ENCODE measurements at regions not wholly inside any gene's neighbourhood (a gene's known extent, or its start where the extent isn't known, plus 50 kb on each side); places are given as distances from the start of the nearest gene placed in this dataset.

DNA sequence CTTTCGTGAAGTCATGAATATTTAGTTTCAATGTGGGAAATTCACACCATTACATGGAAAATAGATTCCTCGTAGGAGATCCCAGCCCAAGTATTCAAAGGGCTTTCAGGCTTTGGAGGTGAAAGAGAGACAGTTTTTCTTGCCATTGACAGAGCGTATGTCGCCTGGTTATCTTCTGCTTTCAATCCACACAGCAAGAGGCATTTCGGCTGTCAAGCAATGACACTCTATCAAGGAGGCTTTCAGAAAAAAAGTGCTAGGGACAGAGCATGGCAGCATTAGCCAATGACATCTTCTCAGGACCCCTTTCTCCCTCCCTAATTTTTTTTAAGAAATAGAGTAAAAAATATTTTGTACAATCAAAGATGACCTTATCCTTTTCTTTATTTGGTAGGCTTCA is 492.8 kb downstream of the TMEM182 start:
- Histone ChIP-seq H3K4me2 (ENCODE audit: insufficient read depth, low read length, poor library complexity, severe bottlenecking) (no peak overlapping the region), H3K27me3 (ENCODE audit: control insufficient read depth in 3 of 3, insufficient read depth in 3 of 3, low read depth in 1 of 3, low read length in 3 of 3) (no peaks in the 10 kb centered on the region), H2BK15ac (ENCODE audit: low read length) (no peak overlapping the region), H3K27ac (replicated peaks; ENCODE audit: low read length) (no peak overlapping the region), H3K4me1 (ENCODE audit: control insufficient read depth in 2 of 2, insufficient read depth in 1 of 2, low read depth in 1 of 2, low read length in 2 of 2) (peaks cover 3 to 8% of the 10 kb centered on the region in 2 donors), H3K79me1 (ENCODE audit: low read depth, low read length) (no peaks in the 10 kb centered on the region), H3K14ac (ENCODE audit: low read length) (no peak overlapping the region), H3K36me3 (replicated peaks in 1 of 2; ENCODE audit: control insufficient read depth in 2 of 2, insufficient read depth in 2 of 2, low read length in 2 of 2) (no peaks in the 10 kb centered on the region), H3K23ac (ENCODE audit: low read depth, low read length, poor library complexity) (no peak overlapping the region), H2AK5ac (ENCODE audit: low read depth, low read length) (no peak overlapping the region), H3K9me3 (replicated peaks in 1 of 2; ENCODE audit: control insufficient read depth in 2 of 2, insufficient read depth in 1 of 2, low read depth in 1 of 2, low read length in 2 of 2) (peaks cover 0 to 4% of the 10 kb centered on the region in 2 donors), H2BK120ac (ENCODE audit: low read depth, low read length) (no peak overlapping the region), H2BK12ac (ENCODE audit: low read length) (no peak overlapping the region), H3K4ac (ENCODE audit: low read length) (no peak overlapping the region), H3K18ac (ENCODE audit: low read length) (no peak overlapping the region), H3K4me3 (ENCODE audit: low read length in 2 of 2) (no peak overlapping the region), H2AFZ (ENCODE audit: low read length) (no peak overlapping the region), H2BK5ac (ENCODE audit: low read length) (no peak overlapping the region), H4K8ac (ENCODE audit: low read depth, low read length) (no peak overlapping the region), H4K91ac (ENCODE audit: low read depth, low read length, poor library complexity) (no peak overlapping the region), H3K9ac (ENCODE audit: low read depth, low read length, poor library complexity) (no peak overlapping the region)
- no peak for DNase-seq (ENCODE audit: low spot score)
- no CpG with 5 or more reads among the region's 5 CpGs for WGBS, 2 donors (ENCODE audit: extremely low coverage in 2 of 2, insufficient read length in 2 of 2, insufficient replicate concordance in 1 of 2)

DNA sequence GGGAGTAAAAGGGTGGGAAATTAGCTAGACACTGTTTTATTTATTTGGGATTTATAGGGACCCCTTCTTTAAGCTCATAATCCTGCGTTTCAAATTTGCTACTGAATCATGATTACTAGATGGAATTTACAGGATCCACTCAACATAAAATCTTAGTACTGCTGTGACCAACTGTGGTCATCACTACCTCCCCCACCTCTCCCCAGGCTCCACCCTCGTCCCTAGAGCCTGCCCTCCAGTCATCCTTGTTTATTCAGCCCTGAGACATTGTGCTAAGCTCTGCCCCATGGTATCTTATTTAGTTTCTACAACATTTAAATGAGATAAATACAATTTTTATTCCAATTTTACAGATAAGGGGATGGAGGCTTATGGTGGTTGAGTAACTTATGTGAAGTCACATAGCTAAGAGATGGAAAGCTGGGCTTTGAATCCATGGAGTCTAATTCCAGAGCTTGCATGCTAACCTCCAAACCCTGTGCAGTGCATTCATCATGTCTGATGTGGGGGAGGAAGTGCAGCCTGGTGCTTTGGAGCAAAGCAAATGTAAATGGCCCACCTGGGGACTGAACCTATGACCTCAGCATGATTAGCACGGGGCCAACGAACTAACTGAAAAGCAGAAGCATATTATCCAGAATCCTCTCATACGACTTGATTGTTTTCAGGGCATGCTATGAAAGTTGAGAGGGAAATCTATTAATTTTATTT is 502.4 kb downstream of the TMEM182 start:
- Histone ChIP-seq H3K79me1 (ENCODE audit: low read depth, low read length) (no peaks in the 10 kb centered on the region), H3K18ac (ENCODE audit: low read length) (no peak overlapping the region), H4K8ac (ENCODE audit: low read depth, low read length) (no peak overlapping the region), H3K23ac (ENCODE audit: low read depth, low read length, poor library complexity) (no peak overlapping the region), H2BK15ac (ENCODE audit: low read length) (no peak overlapping the region), H3K9ac (ENCODE audit: low read depth, low read length, poor library complexity) (no peak overlapping the region), H3K4me1 (ENCODE audit: control insufficient read depth in 2 of 2, insufficient read depth in 1 of 2, low read depth in 1 of 2, low read length in 2 of 2) (peaks cover 0 to 11% of the 10 kb centered on the region in 2 donors), H3K14ac (ENCODE audit: low read length) (no peak overlapping the region), H2AFZ (ENCODE audit: low read length) (peak overlapping the region; percentile 50), H2BK12ac (ENCODE audit: low read length) (no peak overlapping the region), H3K9me3 (replicated peaks in 1 of 2; ENCODE audit: control insufficient read depth in 2 of 2, insufficient read depth in 1 of 2, low read depth in 1 of 2, low read length in 2 of 2) (no peaks in the 10 kb centered on the region), H2BK5ac (ENCODE audit: low read length) (no peak overlapping the region), H3K36me3 (replicated peaks in 1 of 2; ENCODE audit: control insufficient read depth in 2 of 2, insufficient read depth in 2 of 2, low read length in 2 of 2) (no peaks in the 10 kb centered on the region), H3K27me3 (ENCODE audit: control insufficient read depth in 3 of 3, insufficient read depth in 3 of 3, low read depth in 1 of 3, low read length in 3 of 3) (no peaks in the 10 kb centered on the region), H2BK120ac (ENCODE audit: low read depth, low read length) (no peak overlapping the region), H3K4me3 (ENCODE audit: low read length in 2 of 2) (no peak overlapping the region), H2AK5ac (ENCODE audit: low read depth, low read length) (no peak overlapping the region), H3K27ac (replicated peaks; ENCODE audit: low read length) (no peak overlapping the region), H3K4me2 (ENCODE audit: insufficient read depth, low read length, poor library complexity, severe bottlenecking) (no peak overlapping the region), H4K91ac (ENCODE audit: low read depth, low read length, poor library complexity) (no peak overlapping the region), H3K4ac (ENCODE audit: low read length) (no peak overlapping the region)
- DNase-seq (ENCODE audit: low spot score): no peak
- no CpG with 5 or more reads among the region's 5 CpGs for WGBS, 2 donors (ENCODE audit: extremely low coverage in 2 of 2, insufficient read length in 2 of 2, insufficient replicate concordance in 1 of 2)

DNA sequence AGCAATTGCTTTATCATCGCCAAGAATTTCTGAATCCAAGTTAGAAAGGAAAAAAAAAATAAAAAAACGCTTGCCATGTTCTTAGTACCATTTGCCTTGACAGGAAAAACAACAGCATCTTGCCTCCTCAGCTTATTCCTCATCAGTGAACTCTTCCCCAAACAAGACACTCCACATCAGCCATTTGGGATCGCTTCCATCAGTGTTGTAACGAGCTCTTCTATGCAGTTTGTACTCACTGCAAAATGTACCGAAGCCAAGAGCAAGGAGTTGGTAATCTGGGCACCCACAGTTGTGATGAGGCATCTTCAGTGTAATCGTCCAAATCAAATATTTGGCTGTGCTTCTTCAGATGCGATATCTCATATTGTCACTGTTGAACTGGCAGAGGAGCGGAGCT is 503.7 kb downstream of the TMEM182 start:
- Histone ChIP-seq H3K14ac (ENCODE audit: low read length) (no peak overlapping the region), H3K4me3 (ENCODE audit: low read length in 2 of 2) (no peak overlapping the region), H3K79me1 (ENCODE audit: low read depth, low read length) (no peaks in the 10 kb centered on the region), H4K91ac (ENCODE audit: low read depth, low read length, poor library complexity) (no peak overlapping the region), H2BK5ac (ENCODE audit: low read length) (no peak overlapping the region), H3K23ac (ENCODE audit: low read depth, low read length, poor library complexity) (no peak overlapping the region), H3K18ac (ENCODE audit: low read length) (peak overlapping the region; percentile 27), H3K36me3 (replicated peaks in 1 of 2; ENCODE audit: control insufficient read depth in 2 of 2, insufficient read depth in 2 of 2, low read length in 2 of 2) (no peaks in the 10 kb centered on the region), H2BK120ac (ENCODE audit: low read depth, low read length) (no peak overlapping the region), H3K4me2 (ENCODE audit: insufficient read depth, low read length, poor library complexity, severe bottlenecking) (no peak overlapping the region), H3K9ac (ENCODE audit: low read depth, low read length, poor library complexity) (no peak overlapping the region), H3K9me3 (replicated peaks in 1 of 2; ENCODE audit: control insufficient read depth in 2 of 2, insufficient read depth in 1 of 2, low read depth in 1 of 2, low read length in 2 of 2) (no peaks in the 10 kb centered on the region), H2BK15ac (ENCODE audit: low read length) (no peak overlapping the region), H3K27me3 (ENCODE audit: control insufficient read depth in 3 of 3, insufficient read depth in 3 of 3, low read depth in 1 of 3, low read length in 3 of 3) (no peaks in the 10 kb centered on the region), H3K4me1 (ENCODE audit: control insufficient read depth in 2 of 2, insufficient read depth in 1 of 2, low read depth in 1 of 2, low read length in 2 of 2) (peaks cover 0 to 11% of the 10 kb centered on the region in 2 donors), H2AK5ac (ENCODE audit: low read depth, low read length) (no peak overlapping the region), H3K4ac (ENCODE audit: low read length) (no peak overlapping the region), H3K27ac (replicated peaks; ENCODE audit: low read length) (no peak overlapping the region), H2AFZ (ENCODE audit: low read length) (peak overlapping the region; percentile 37), H4K8ac (ENCODE audit: low read depth, low read length) (no peak overlapping the region), H2BK12ac (ENCODE audit: low read length) (no peak overlapping the region)
- DNase-seq (ENCODE audit: low spot score): no peak
- whole genome bisulfite sequencing, 2 donors (ENCODE audit: extremely low coverage in 2 of 2, insufficient read length in 2 of 2, insufficient replicate concordance in 1 of 2): no CpG with 5 or more reads among the region's 8 CpGs

DNA sequence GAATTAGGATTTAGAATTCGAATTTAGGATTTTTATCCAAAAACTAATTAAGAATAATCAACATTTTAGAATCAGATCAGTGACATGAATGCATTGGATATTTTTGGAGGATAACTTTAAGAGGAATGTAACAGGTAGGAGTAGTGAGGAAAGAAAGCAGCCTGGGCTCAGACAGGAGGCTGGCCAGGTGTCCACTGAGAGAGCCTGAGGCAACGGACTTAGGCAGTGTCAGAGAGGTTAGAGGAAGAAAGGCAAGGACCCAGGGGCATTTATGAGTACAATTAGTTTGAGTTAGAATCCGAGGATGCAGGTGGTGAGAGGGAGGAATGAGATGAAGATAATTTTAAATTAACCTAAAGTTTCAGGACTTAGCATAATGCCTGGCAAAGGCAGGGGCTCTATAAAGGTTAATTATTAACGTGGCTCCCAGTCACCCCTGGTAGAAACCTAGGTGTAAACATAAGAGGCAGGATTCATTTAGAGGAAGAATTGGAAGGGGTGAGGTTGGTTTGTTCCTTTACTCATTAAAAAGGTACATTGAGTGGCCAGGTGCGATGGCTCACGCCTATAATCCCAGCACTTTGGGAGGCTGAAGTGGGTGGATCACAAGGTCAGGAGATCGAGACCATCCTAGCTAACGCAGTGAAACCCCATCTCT is 507.1 kb downstream of the TMEM182 start:
- Histone ChIP-seq H3K36me3 (replicated peaks in 1 of 2; ENCODE audit: control insufficient read depth in 2 of 2, insufficient read depth in 2 of 2, low read length in 2 of 2) (no peaks in the 10 kb centered on the region), H2BK5ac (ENCODE audit: low read length) (no peak overlapping the region), H4K91ac (ENCODE audit: low read depth, low read length, poor library complexity) (no peak overlapping the region), H3K9me3 (replicated peaks in 1 of 2; ENCODE audit: control insufficient read depth in 2 of 2, insufficient read depth in 1 of 2, low read depth in 1 of 2, low read length in 2 of 2) (peaks cover 0 to 15% of the 10 kb centered on the region in 2 donors), H2AFZ (ENCODE audit: low read length) (no peak overlapping the region), H3K79me1 (ENCODE audit: low read depth, low read length) (no peaks in the 10 kb centered on the region), H2BK12ac (ENCODE audit: low read length) (no peak overlapping the region), H3K27ac (replicated peaks; ENCODE audit: low read length) (no peak overlapping the region), H3K4me3 (ENCODE audit: low read length in 2 of 2) (no peak overlapping the region), H2AK5ac (ENCODE audit: low read depth, low read length) (no peak overlapping the region), H3K14ac (ENCODE audit: low read length) (no peak overlapping the region), H3K4me2 (ENCODE audit: insufficient read depth, low read length, poor library complexity, severe bottlenecking) (no peak overlapping the region), H2BK120ac (ENCODE audit: low read depth, low read length) (no peak overlapping the region), H3K4ac (ENCODE audit: low read length) (no peak overlapping the region), H2BK15ac (ENCODE audit: low read length) (no peak overlapping the region), H3K23ac (ENCODE audit: low read depth, low read length, poor library complexity) (no peak overlapping the region), H3K18ac (ENCODE audit: low read length) (no peak overlapping the region), H3K4me1 (ENCODE audit: control insufficient read depth in 2 of 2, insufficient read depth in 1 of 2, low read depth in 1 of 2, low read length in 2 of 2) (peaks cover 0 to 6% of the 10 kb centered on the region in 2 donors), H3K27me3 (ENCODE audit: control insufficient read depth in 3 of 3, insufficient read depth in 3 of 3, low read depth in 1 of 3, low read length in 3 of 3) (no peaks in the 10 kb centered on the region), H4K8ac (ENCODE audit: low read depth, low read length) (no peak overlapping the region), H3K9ac (ENCODE audit: low read depth, low read length, poor library complexity) (no peak overlapping the region)
- DNase-seq (ENCODE audit: low spot score): no peak
- no CpG with 5 or more reads among the region's 8 CpGs for WGBS, 2 donors (ENCODE audit: extremely low coverage in 2 of 2, insufficient read length in 2 of 2, insufficient replicate concordance in 1 of 2)

Measured in neuronal stem cell (in vitro differentiated cells).